HL-60 (cell line): ENCODE measurements at regions not wholly inside any gene's neighbourhood (a gene's known extent, or its start where the extent isn't known, plus 50 kb on each side); places are given as distances from the start of the nearest gene placed in this dataset.

ENCODE experiments used
- CTCF ChIP-seq: IDR thresholded peaks from one replicate; pipeline ENCODE4 v1.5.1; 2011; ENCODE audit warnings: low read length, control low read depth, inconsistent platforms; ENCODE audit not compliant: insufficient read depth
- GABPA ChIP-seq: IDR thresholded peaks from 2 replicates; pipeline ENCODE4 v1.6.1; 2012; ENCODE audit warnings: low read depth
- POLR2AphosphoS5 ChIP-seq: IDR thresholded peaks from 2 replicates; pipeline ENCODE4 v1.6.1; 2012; ENCODE audit warnings: low read depth
- REST ChIP-seq: IDR thresholded peaks from 2 replicates; pipeline ENCODE4 v1.6.1; 2012; ENCODE audit warnings: low read depth; ENCODE audit not compliant: insufficient replicate concordance

- no peak for TF ChIP-seq CTCF
- TF ChIP-seq REST: no peak
- no peak for TF ChIP-seq POLR2AphosphoS5
- TF ChIP-seq GABPA: no peak
Observed at GRCh38 chr4:124083711-124084110, 628.8 kb downstream of the ANKRD50 start.
